DND-41 (cell line): ENCODE measurements at regions not wholly inside any gene's neighbourhood (a gene's known extent, or its start where the extent isn't known, plus 50 kb on each side); places are given as distances from the start of the nearest gene placed in this dataset.

Experiments
- CTCF ChIP-seq: IDR thresholded peaks from 2 replicates; pipeline ENCODE4 v1.5.1; 2012; ENCODE audit warnings: borderline replicate concordance, low read length, moderate library complexity, mild to moderate bottlenecking; ENCODE audit not compliant: poor library complexity, severe bottlenecking; ENCODE audit errors: extremely low read depth
- EZH2 ChIP-seq: IDR thresholded peaks from 3 replicates; pipeline ENCODE4 v1.6.1; 2012; ENCODE audit warnings: borderline replicate concordance, low read depth, mild to moderate bottlenecking, moderate library complexity, low read length, inconsistent platforms; ENCODE audit not compliant: severe bottlenecking

- no peak for TF ChIP-seq EZH2
- no peak for TF ChIP-seq CTCF
These were observed 394.7 kb downstream of the CD83 start for GRCh38 chr6:14512246-14512645.
